GM12872 (cell line): ENCODE measurements at regions not wholly inside any gene's neighbourhood (a gene's known extent, or its start where the extent isn't known, plus 50 kb on each side); places are given as distances from the start of the nearest gene placed in this dataset.

Experiments
- CTCF ChIP-seq: IDR thresholded peaks from 3 replicates; pipeline ENCODE4 v1.5.1; 2011; ENCODE audit warnings: low read depth, mild to moderate bottlenecking, low read length, moderate library complexity; ENCODE audit not compliant: insufficient read depth

- TF ChIP-seq CTCF = no peak
Measured at GRCh38 chr2:75379476-75380210, 180.3 kb upstream of the TACR1 start.

- no peak for TF ChIP-seq CTCF
Measured at GRCh38 chr2:75375646-75376582, 176.6 kb upstream of the TACR1 start.

GRCh38 chr2:75367401-75367800 is 168.1 kb upstream of the TACR1 start:
- TF ChIP-seq CTCF = no peak

- no peak for TF ChIP-seq CTCF
Measured at GRCh38 chr2:75361486-75361885, 162.2 kb upstream of the TACR1 start.

- no peak for TF ChIP-seq CTCF
Measured at GRCh38 chr2:75360945-75361344, 161.6 kb upstream of the TACR1 start.

DNA sequence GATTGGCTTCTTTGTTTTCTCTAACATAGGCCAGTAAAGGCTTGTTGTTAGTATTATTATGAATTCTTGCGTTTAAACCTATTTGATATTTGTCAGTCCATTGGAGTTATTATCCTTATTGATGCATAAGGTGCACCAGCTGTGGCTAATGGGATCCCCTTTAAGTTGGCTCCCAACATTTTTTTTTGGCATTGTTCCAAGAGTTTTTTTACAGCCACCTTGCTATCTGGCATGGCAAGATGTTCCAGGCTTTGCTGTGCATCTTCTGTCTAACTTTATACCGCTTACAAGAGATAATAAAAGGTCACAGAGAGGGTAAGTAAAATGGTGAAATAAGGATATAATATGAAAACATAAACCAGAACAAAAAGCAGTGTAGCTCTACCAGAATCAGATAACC is 157.5 kb upstream of the TACR1 start:
- no peak for TF ChIP-seq CTCF

- TF ChIP-seq CTCF = no peak
Measured at GRCh38 chr2:75353131-75353530, 153.8 kb upstream of the TACR1 start.
